ENCODE measurements at regions not wholly inside any gene's neighbourhood (a gene's known extent, or its start where the extent isn't known, plus 50 kb on each side); places are given as distances from the start of the nearest gene placed in this dataset.

DNA sequence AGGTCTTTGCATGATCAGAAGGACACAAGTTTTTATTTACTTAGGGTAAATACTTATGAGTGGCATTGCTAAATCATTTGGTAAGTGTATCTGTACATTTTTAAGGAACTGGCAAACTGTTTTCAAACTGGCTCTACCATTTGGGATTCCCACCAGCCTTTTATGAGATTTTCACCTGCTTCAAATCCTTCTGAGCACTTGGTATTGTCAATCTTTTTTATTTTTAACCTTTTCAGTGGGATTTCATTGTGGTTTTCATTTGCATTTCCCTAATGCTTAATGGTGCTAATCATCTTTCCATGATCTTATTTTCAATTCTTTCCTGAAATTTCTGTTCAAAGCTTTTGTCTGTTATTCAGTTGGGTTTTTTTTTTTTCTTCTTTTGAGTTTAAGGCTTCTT is 475.6 kb downstream of the MAN2A1 start:
- TF ChIP-seq EZH2 (IDR thresholded peaks at IDR 0.05; ENCODE audit: borderline replicate concordance, low read length), result no peak
- TF ChIP-seq, protein P1, sequence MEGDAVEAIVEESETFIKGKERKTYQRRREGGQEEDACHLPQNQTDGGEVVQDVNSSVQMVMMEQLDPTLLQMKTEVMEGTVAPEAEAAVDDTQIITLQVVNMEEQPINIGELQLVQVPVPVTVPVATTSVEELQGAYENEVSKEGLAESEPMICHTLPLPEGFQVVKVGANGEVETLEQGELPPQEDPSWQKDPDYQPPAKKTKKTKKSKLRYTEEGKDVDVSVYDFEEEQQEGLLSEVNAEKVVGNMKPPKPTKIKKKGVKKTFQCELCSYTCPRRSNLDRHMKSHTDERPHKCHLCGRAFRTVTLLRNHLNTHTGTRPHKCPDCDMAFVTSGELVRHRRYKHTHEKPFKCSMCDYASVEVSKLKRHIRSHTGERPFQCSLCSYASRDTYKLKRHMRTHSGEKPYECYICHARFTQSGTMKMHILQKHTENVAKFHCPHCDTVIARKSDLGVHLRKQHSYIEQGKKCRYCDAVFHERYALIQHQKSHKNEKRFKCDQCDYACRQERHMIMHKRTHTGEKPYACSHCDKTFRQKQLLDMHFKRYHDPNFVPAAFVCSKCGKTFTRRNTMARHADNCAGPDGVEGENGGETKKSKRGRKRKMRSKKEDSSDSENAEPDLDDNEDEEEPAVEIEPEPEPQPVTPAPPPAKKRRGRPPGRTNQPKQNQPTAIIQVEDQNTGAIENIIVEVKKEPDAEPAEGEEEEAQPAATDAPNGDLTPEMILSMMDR (IDR thresholded peaks at IDR 0.05; ENCODE audit: low read length), result no peak

Measured in OCI-LY1 (cell line).